ENCODE measurements at regions not wholly inside any gene's neighbourhood (a gene's known extent, or its start where the extent isn't known, plus 50 kb on each side); places are given as distances from the start of the nearest gene placed in this dataset.
A peak's percentile ranks its signal among the peaks of the same experiment; 100 is the strongest.
"Not testable (repeated sequence)": the region's sequence is repeated elsewhere in the genome, so short reads cannot be mapped to it uniquely, and the experiment has no call there.

GRCh38 chr7:145151676-145152075, 315.8 kb upstream of the TPK1 start:
- in situ Hi-C loops (cut with HindIII; ENCODE audit: low pct_unique_long_range_greater_than_20kb, low sequenced_read_pairs): no loop called here
- DNase-seq (ENCODE audit: low read depth, low spot score): no peak

GRCh38 chr7:145147865-145148264, 312.0 kb upstream of the TPK1 start:
- DNase-seq (ENCODE audit: low read depth, low spot score): no peak
- in situ Hi-C loops (cut with HindIII; ENCODE audit: low pct_unique_long_range_greater_than_20kb, low sequenced_read_pairs): no loop called here

- no peak for DNase-seq (ENCODE audit: low read depth, low spot score)
- in situ Hi-C loops (cut with HindIII; ENCODE audit: low pct_unique_long_range_greater_than_20kb, low sequenced_read_pairs): no loop called here
These were observed 307.8 kb upstream of the TPK1 start for GRCh38 chr7:145143685-145144084.

- in situ Hi-C loops (cut with HindIII; ENCODE audit: low pct_unique_long_range_greater_than_20kb, low sequenced_read_pairs): no loop called here
- DNase-seq (ENCODE audit: low read depth, low spot score): no peak
These were observed 298.5 kb upstream of the TPK1 start for GRCh38 chr7:145134377-145134776.

- in situ Hi-C loops (cut with HindIII; ENCODE audit: low pct_unique_long_range_greater_than_20kb, low sequenced_read_pairs): no loop called here
- DNase-seq (ENCODE audit: low read depth, low spot score): no peak
These were observed 287.6 kb upstream of the TPK1 start for GRCh38 chr7:145123502-145123901.

GRCh38 chr7:145106001-145106400, 270.1 kb upstream of the TPK1 start:
- peak; percentile 69 for DNase-seq (ENCODE audit: low read depth, low spot score)
- in situ Hi-C loops (cut with HindIII; ENCODE audit: low pct_unique_long_range_greater_than_20kb, low sequenced_read_pairs): no loop called here

- DNase-seq (ENCODE audit: low read depth, low spot score): peak; percentile 76
- in situ Hi-C loops (cut with HindIII; ENCODE audit: low pct_unique_long_range_greater_than_20kb, low sequenced_read_pairs): no loop called here
These were observed 269.7 kb upstream of the TPK1 start for GRCh38 chr7:145105561-145105960.

GRCh38 chr7:145104400-145104799, 268.5 kb upstream of the TPK1 start:
- in situ Hi-C loops (cut with HindIII; ENCODE audit: low pct_unique_long_range_greater_than_20kb, low sequenced_read_pairs): no loop called here
- no peak for DNase-seq (ENCODE audit: low read depth, low spot score)

- in situ Hi-C loops (cut with HindIII; ENCODE audit: low pct_unique_long_range_greater_than_20kb, low sequenced_read_pairs); DNase-seq (ENCODE audit: low read depth, low spot score): not testable (repeated sequence)
These were observed 266.3 kb upstream of the TPK1 start for GRCh38 chr7:145102199-145102598.

GRCh38 chr7:145092766-145093165, 256.9 kb upstream of the TPK1 start:
- DNase-seq (ENCODE audit: low read depth, low spot score): no peak
- in situ Hi-C loops (cut with HindIII; ENCODE audit: low pct_unique_long_range_greater_than_20kb, low sequenced_read_pairs): no loop called here

GRCh38 chr7:145088111-145088745, 252.4 kb upstream of the TPK1 start:
- no peak for DNase-seq (ENCODE audit: low read depth, low spot score)
- in situ Hi-C loops (cut with HindIII; ENCODE audit: low pct_unique_long_range_greater_than_20kb, low sequenced_read_pairs): no loop called here

GRCh38 chr7:145082366-145083161, 246.7 kb upstream of the TPK1 start:
- in situ Hi-C loops (cut with HindIII; ENCODE audit: low pct_unique_long_range_greater_than_20kb, low sequenced_read_pairs): no loop called here
- no peak for DNase-seq (ENCODE audit: low read depth, low spot score)

GRCh38 chr7:145065473-145065872, 229.6 kb upstream of the TPK1 start:
- in situ Hi-C loops (cut with HindIII; ENCODE audit: low pct_unique_long_range_greater_than_20kb, low sequenced_read_pairs): no loop called here
- DNase-seq (ENCODE audit: low read depth, low spot score): no peak

- DNase-seq (ENCODE audit: low read depth, low spot score): no peak
- in situ Hi-C loops (cut with HindIII; ENCODE audit: low pct_unique_long_range_greater_than_20kb, low sequenced_read_pairs): no loop called here
These were observed 228.3 kb upstream of the TPK1 start for GRCh38 chr7:145064114-145064513.

GRCh38 chr7:145053781-145054180, 217.9 kb upstream of the TPK1 start:
- no peak for DNase-seq (ENCODE audit: low read depth, low spot score)

GRCh38 chr7:145050415-145050814, 214.6 kb upstream of the TPK1 start:
- DNase-seq (ENCODE audit: low read depth, low spot score): no peak
- in situ Hi-C loops (cut with HindIII; ENCODE audit: low pct_unique_long_range_greater_than_20kb, low sequenced_read_pairs): no loop called here

More at GRCh38 chr7:145053781-145054180, 217.9 kb upstream of the TPK1 start:
- in situ Hi-C loops (cut with HindIII; ENCODE audit: low pct_unique_long_range_greater_than_20kb, low sequenced_read_pairs): no loop called here

GRCh38 chr7:145036604-145037405, 201.0 kb upstream of the TPK1 start:
- peak; percentile 78 for DNase-seq (ENCODE audit: low read depth, low spot score)
- in situ Hi-C loops (cut with HindIII; ENCODE audit: low pct_unique_long_range_greater_than_20kb, low sequenced_read_pairs): no loop called here

GRCh38 chr7:145031162-145031561, 195.3 kb upstream of the TPK1 start:
- in situ Hi-C loops (cut with HindIII; ENCODE audit: low pct_unique_long_range_greater_than_20kb, low sequenced_read_pairs): no loop called here
- DNase-seq (ENCODE audit: low read depth, low spot score): no peak
